Hematopoietic multipotent progenitor cell treated with erythropoietin and hydrocortisone succinate and interleukin-3 and kit ligand, for 8 days (in vitro differentiated cells): ENCODE measurements at regions not wholly inside any gene's neighbourhood (a gene's known extent, or its start where the extent isn't known, plus 50 kb on each side); places are given as distances from the start of the nearest gene placed in this dataset.
A peak's percentile ranks its signal among the peaks of the same experiment; 100 is the strongest.

Experiments used
- DNase-seq: peaks from one replicate; pipeline ENCODE4 v3.0.0-alpha.2; 2015

DNA sequence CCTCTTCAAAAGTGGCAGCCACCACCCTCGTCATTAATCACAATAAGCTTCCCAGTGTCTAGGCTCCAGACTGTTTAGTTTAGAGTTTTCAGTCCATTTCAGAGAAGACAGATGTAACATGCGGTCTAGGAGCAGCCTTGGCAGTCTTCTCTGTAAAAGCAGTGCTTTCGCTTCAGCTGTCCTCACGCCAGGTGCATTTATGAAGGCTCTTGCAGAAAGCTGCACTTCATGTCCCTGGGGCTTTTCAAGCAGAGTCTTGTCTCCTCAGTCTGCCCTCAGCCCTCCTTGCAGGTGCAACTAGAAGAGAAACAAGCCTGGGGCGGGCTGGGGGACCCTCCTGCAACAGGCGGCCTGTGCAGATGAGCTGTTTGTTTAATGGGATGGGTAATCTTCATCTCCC lies 281.9 kb downstream of the DRD1 start:
- no peak for DNase-seq

DNA sequence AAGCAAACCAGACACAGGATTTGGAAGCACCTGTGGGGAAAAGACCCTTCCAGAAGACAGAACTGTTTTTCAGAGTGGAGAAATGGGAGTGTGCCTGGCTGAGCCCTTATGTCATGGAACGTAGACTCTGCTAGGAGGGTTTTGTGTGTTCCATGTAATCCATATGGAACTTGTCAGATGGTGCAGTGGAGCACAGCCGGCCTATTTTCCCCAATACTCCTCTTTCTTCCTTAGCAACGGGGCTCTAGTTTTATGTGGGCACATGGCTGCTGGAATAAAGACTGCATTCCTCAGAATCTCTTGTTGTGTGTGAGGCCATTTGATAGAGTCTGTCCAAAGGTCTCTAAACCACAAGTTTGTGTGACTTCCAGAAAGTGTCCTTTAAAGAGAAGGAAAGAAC lies 284.0 kb downstream of the DRD1 start:
- no peak for DNase-seq

DNA sequence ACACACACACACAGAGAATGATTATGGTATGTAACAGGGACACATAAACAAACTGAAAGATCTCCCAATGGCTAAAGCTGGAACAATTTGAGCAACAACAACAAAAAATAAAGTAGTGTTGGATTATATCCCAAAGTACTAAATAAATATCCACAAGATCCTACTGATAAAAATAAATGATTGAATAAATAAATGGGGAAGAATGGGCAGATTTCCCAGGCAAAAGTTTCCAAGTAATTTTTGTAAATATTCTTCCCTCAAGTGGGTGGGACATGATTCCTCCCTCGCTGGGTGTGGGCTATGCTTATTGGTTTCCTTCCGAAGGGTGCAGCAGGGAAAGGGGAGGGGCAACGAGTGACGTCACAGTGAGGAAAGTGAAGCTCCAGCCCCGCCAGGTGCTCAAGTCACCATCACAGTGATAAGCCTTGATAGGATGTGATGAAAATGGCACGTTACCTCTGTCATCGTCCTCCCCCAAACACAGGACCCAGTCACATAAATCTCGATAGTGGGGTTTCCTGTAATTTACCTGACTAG lies 295.3 kb downstream of the DRD1 start:
- no peak for DNase-seq

DNA sequence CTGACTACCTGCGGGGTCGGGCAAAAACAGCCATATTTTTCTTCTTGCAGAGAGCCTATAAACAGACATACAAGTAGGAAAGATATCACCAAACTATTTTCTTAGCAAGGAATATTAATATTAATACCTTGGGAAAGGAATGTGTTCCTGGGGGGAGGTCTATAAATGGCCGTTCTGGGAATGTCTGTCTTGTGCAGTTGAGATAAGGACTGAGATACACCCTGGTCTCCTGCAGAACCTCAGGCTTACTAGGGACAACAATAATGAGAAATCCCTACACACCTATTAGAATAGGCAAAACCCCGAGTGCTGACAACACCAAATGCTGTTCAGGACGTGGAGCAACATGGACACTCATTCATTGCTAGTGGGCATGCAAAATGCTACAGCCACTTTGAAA lies 297.2 kb downstream of the DRD1 start:
- DNase-seq, result no peak

DNA sequence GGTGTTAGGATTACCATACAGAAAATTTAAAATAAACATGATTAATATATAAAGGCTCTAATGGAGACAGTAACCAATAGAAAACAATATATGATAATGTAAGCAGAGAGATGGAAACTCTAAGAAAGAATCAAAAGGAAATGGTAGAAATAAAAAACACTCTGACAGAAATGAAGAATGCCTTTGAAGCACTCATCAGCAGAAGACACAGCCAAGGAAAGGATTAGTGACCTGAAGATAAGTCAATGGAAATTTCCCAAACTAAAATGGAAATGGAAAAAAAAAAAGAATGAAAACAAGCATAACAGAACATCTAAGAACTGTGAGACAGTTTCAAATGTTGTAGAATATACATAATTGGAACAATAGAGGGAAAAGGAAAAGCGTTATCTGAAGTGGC lies 302.6 kb downstream of the DRD1 start:
- no peak for DNase-seq

DNA sequence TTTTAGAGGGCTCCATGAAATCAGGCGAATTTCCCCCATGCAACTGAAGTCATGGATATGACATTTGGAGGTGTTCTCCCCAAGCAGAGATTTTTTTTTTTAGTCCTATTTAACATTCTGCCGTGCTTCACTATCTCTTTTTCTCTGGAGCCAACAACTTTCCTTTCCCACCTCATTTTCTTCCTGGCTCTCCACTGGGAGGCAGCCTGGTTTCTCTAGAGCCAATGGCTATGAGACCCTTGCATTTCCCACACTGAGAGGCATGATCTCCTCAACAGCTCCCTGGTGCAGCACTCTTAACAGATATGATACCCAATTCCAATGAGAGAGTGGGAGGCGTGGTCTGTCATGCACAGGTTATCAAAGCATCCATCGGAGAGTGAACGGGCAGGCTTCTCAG lies 310.8 kb downstream of the DRD1 start:
- no peak for DNase-seq

DNA sequence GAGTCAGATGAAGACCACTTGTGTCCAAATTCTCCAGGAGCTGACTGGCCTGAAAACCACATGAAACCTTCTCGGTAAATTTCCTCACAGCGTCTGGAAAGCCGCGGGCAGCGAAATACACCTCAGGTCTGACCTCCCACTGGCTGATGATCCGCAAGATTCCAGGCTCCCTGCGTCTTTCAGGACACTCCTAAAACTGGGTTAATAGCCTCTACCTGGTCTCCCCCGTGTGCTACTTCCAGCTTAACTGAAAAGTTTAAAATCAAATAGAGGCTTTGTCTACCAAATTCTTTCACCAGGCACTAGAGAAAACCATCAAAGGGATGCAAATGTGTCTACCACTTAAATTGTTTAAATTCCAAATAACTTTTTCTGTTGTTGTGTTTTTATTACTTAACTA lies 312.6 kb downstream of the DRD1 start:
- no peak for DNase-seq

DNA sequence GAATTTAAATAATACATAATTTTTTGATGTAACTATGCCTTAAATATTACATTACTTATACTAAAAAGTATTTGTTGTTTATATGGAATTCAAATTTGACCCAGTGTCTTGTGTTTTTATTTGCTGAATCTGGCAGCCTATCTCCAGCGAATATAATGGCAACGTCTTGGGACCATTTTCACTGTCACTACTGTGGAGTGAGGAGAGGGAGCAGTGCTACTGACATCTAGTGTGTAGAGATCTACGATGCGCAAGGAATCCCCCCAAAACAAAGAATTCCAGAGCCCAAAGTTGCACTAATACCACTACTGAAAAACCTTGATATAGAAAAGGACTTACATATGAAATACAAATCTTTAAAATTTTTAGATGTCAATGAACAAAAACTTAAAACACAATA lies 314.4 kb downstream of the DRD1 start:
- no peak for DNase-seq

DNA sequence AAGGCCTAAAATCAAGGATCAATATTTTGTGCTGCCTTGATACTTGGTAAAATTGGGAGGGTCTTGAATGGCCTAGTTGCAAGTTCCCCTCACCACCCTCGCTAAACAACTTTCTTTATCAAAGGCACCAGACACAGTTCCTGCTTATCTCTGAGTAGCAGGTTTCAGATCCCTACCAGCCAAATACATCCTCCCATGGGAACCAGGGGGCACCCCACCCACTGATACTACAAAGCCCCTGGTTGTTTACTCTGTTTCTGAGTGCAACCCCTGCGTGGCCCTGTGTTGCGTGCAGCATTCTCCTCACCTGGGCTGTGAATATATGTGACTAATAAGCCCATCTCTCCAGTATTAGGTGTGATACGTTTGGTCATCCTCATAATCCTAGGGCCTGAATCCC lies 314.9 kb downstream of the DRD1 start:
- DNase-seq, result peak; percentile 25

DNA sequence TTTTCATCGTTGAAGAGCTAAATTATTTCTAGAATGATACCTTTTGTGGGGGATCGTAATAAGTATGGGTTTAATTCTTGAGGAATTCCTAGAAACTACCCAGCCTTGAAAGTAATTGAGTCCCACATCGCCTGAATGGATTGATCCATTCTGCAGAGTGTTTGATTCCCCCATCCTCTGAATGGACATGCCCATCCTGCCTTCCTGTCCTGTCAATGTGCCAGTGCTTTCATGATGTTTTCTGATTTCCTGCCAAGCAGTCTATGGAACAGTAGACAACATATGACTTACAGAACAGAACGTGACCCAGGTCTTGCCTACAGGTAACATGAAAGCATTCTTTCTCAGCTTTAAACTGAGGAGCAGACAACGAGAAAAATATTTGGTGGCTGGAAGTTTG lies 319.2 kb downstream of the DRD1 start:
- DNase-seq, result no peak

DNA sequence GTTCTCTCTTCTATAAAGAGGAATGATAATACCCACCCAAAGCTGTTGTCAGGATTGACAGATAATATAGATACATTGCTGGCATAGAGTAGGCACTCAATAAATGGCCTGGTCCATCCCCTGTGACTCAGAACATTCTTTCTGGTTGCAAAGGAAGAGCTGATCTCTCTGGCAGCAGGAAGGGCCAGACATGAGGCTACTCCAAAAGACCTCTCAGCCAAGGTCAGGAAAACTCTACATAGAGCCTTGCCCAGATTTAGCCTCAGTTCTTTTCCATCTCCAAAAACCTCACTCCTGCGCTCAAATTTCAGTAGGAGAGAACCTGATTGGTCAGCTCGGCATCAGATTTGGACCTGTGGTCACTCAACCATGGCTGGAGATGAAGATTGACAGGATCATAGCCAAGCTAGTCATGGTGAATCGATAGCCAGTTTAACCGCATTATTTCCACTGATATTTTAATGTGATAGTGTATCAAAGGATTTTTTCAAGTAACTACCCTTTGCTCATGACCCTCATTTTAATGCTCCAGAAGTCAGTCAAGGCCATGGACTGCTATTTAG lies 319.6 kb downstream of the DRD1 start:
- DNase-seq, result no peak

DNA sequence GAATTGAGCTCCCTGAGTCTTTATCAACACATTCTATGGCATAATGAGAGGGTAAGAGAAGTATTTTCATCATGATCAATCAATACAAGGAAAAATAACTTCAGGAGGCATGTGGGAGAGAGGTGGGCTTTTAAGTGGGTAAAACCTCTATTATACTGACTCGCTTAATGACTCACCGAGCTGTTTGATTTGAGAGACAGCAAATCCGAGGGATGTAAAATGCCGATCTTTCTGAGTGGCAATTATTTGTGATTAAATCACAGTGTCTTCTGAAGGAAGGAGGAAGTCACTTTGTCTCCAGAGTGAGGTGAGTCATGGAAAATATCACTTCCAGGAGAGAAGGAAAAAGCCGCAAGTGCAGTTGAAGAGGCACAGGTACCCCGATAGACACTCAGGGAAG lies 320.4 kb downstream of the DRD1 start:
- no peak for DNase-seq

DNA sequence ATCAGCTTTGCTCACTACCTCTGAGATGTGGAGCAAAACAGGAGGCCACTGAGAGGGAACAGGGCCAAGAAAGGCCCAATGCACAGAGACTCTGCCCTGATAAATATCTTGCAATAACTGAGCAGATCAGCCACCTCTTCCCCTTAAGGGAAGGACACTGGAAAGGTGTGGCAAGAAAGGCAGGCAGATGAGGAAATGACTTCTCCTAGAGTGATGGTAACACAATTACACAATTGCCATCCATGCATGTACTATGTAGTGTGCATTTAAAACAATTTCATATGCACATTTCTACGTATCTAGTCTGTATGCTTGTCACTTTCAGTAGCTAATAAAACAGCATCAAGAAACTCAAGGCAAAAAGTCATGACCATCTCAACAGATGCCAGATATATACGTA lies 322.5 kb downstream of the DRD1 start:
- no peak for DNase-seq

DNA sequence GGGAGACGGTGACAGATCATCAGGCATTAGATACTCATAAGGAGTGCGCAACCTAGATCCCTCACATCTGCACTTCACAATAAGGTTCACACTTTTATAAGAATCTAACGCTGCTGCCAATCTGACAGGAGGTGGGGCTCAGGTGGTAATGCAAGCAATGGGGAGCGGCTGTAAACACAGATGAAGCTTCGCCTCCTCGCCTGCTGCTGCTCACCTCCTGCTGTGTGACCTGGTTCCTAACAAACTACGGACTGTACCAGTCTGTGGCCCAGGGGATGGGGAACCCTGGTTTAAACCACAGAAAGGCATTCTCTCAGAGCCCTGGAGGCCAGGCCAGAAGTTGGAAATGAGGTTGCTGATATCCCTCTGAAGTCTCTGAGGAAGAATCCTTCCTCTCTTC lies 323.6 kb downstream of the DRD1 start:
- DNase-seq, result no peak

DNA sequence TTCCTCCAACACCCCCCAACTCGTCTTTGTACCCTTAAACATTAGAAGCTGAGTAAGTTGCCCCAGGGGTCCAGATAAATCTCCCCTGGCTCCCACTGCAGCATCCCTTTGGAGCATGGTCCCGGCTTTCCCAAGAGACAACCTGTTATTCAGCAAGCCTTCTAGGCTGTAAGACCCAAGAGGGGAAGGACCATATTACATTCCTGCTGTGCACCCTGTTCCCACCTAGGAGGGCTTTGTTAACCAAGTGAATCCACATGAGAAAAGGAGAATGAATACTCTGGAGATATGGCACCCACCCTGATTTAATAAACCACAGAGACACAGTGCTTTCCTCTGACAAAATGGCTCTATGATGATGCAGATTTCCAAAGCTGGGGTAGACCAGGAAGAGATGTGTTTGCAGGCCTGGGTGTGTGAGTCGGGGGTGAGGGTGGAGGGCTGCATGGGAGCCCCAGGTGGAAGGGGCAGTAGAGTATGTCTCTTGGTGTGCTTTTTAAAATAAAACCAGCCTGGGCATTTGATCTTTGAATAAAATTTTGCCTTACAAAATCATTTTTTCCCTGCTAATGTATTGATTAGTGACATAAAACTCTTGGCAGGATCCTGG lies 325.2 kb downstream of the DRD1 start:
- DNase-seq, result no peak

DNA sequence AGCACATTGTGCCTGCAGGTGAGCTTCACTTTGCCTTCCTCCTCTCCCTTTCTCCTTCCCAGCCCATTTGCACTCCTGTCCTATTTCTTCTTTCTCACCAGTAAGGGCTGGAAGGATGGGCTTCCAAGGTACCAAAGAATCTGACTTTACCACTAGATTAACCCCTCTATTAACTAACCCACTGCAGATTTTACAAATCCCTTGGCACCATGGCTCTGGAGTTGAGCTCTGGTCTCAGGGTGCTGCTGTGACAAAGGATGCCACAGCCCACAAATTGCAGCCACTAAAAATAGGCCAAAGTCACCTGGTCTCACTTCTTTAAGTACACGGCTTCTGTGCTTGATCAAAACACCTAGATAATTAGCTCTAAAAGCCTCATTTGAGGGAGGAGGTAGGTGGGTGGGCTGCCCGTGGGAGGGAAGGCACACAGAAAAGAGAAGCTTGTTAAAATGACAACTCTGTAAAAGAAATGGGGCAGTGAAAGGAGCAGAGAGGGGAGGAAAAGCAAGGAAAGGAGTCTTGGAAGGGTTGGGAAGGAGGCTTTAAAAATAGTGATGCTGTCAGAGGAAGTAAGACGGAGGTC lies 327.4 kb downstream of the DRD1 start:
- DNase-seq, result no peak

DNA sequence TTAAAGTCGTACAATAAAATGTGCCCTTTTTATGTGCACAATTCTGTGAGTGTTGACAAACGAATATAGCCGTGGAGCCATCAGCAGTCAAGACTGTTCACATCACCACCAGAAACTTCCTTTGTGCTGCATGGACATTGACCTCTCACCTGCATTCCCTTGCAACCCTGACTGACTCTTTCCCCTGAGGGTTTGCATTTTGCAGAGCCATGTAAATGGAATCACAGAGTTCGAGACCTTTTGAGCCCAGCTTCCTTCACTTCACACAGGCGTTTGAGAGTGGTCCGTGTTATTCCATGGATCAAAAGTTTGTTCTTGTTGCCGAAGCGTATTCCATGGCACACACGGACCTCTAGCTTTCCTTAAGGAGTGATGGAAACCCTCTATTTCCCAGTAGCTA lies 328.2 kb downstream of the DRD1 start:
- DNase-seq, result no peak

DNA sequence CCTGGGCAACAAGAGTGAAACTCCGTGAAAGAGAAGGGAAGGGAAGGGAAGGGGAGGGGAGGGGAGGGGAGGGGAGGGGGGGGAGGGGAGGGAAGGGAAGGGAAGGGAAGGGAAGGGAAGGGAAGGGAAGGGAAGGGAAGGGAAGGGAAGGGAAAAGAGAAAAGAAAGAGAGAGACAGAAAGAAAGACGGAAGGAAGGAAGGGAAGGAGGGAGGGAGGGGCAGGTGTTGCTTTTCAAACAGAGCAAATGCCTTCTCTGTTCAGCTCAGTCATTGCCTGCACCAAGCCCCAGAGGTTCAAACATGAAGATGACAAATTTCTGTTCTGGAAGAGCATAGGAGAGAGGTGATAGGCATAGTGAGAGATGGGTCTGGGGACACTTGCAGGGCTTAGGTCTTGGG lies 330.0 kb downstream of the DRD1 start:
- no peak for DNase-seq

DNA sequence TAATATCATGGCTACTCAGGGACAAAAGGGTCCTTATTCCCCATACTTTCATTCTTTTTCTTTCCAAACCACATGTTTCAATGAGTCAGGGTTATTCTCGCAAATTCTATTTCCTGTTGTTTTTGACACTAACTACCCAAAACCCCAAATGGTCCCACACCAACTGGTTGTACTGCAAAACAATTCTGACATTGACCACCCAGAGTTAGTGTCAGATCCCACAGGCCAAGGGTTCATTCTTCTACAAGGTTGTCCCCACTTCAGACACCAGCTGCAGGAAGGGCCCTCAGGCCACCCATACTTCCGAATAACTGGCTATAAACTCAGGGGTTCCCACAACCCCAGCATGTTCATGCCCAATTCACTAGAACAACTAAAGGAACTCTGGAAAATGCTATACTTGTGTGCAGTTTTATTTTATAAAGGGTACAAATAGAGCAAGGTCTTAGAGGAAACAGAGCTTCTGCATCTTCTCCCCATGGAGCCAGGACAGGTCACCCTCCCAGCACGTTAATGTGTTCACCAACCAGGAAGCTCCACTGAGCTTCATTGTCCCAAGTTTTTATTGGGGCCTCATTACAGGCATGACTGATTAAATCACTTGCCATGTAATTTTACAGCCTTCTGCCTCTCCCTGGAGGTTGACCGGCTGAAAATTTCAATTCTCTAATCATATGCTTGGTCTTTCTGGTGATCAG lies 334.8 kb downstream of the DRD1 start:
- DNase-seq, result no peak

DNA sequence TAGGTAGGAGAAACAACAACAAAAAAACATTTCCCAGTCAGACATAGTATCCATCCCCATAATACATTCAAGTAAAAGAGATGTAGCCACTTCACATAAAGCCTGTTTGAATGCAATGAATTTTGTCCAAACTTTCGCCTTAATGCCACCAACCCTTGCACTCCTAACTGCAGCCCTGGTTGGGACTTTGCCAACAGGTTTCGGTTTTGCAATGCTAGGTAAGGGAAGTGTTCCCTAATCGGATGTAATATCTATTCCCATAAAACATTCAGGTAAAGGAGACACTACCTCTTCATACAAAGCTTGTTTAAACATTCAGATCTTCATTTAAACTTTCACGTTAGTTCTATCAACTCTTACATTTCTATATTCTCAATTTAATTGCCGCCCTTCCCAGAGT lies 336.1 kb downstream of the DRD1 start:
- DNase-seq, result no peak

DNA sequence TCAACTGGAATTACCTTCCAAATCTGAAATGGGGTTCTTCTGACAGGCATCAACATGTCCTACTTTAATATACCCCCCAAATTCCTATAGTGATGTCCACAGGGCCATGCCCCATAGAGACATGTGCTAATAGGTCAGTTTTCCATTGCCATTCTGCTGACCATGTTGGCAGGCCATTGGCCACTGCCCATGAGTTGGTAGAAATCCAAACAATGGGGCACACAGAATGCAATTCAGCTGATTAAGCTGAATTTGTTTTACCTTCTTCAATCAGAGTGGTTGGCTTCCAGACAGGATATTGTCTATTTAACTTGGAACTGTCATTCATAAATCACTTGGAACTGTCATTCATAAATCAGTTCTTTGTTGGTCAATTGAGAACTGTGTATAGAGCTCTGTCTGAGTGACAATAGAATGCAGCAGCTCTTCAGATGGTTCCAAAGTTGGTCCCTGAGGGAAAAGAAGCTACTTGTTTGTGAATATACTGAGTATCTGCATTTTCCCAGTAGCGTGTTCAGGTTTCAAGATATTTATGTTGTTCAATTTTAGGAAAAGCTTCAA lies 336.9 kb downstream of the DRD1 start:
- no peak for DNase-seq

DNA sequence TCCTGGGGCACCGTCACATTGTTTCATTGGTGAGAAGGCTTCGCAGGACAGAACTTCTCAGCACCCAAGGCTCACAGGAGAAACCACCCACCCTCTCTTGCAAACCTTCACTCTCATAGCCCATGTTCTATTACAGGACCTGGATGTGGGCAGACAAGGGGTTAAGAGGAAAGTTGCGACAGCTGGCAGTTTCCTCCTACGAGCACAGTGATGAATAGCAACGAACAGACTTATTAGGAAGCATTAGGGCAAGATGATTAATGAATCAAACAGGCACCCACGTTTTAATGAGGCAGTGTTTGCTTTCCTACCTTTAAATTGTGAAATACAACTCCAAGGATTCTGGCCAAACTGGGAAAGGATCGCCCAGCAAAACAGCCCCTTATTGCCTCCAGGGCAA lies 339.3 kb downstream of the DRD1 start:
- DNase-seq, result no peak

DNA sequence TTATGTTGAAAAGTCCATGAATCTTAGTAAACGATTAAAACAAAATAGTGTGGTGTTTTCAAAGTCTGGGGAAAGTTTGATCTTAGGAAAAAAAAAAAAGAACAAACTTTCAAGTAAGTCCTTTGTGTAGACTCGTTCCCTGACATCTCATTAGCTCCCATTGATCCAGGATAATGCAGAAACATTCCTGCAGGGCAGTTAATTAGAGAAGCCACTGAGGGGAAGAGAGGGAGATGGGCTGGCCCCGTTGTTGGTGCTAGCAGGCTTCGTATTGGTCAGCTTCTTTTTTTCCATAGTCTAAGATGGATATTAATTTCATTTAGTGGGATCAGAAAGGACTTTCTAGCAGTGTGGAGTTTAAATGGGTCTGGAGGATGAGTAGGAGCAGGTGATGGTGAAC lies 340.2 kb downstream of the DRD1 start:
- no peak for DNase-seq

DNA sequence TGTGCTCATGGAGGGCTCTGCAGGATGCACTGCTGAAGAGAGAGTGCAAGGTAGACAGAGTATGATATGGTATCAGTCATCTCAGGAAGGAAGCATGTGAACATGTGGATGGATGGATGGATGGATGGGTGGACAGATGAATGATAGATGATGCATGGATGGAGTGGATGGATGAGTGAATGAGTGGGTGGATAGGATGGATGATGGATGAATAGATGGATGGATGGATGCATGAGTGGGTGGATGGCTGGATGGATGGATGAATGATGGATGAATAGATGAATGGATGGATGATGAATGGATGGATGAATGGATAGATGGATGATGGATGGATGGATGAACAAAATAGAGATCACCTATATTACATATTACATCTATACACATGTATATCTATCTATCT lies 341.3 kb downstream of the DRD1 start:
- DNase-seq, result no peak
